Jurkat, Clone E6-1 (cell line): ENCODE measurements at regions not wholly inside any gene's neighbourhood (a gene's known extent, or its start where the extent isn't known, plus 50 kb on each side); places are given as distances from the start of the nearest gene placed in this dataset.

Experiments
- DNase-seq: peaks from one replicate; pipeline ENCODE4 v3.0.0-alpha.2; 2011; ENCODE audit warnings: low read depth, low spot score
- H3K4me3 ChIP-seq: 2 replicates; pipeline ENCODE4 v1.5.1; 2011; ENCODE audit warnings: mild to moderate bottlenecking, low read length, control low read depth, moderate library complexity

DNA sequence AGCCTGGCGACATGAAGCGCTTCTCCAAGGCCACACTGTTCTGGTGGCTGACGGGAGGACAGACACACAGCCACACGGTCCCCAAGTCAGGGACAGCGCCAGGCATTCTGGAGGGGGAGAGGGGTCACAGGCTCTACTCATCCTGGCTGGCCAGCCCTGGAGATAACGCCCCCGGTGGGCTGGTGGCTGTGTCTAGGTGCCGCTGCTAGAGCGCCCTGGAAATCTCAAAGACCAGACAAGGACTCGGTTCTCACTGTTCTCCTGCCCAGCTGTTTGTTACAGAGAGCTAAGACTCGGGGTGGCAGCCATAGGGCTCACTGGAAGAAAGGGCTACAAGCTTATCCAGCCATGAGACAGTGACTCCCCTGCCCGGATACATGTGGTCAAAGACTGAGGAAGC is 72.0 kb downstream of the KCNF1 start:
- no peak for DNase-seq
- H3K4me3 ChIP-seq = no peak overlapping the region

GRCh38 chr2:10984418-10985135 is 72.8 kb downstream of the KCNF1 start:
- no peak overlapping the region for H3K4me3 ChIP-seq
- no peak for DNase-seq

DNA sequence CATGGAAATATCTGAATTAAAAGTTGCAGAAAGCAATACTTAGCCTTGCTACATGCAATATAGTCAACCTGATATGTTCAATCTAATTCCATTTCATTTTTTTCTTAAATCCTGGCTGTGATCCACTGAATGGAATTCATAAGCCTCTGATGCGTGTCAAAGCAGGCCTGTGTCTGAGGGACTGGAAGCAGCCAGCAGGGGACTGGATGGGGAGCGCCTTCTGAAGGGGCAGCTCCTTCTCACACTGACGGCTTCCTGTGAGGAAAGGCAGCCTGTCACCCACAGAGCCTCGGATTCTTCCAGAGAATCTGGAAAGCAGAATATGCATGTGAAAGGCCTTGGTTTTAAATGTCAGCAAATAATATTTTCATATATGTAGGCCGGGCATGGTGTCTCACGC is 73.5 kb downstream of the KCNF1 start:
- DNase-seq = no peak
- H3K4me3 ChIP-seq = no peak overlapping the region

DNA sequence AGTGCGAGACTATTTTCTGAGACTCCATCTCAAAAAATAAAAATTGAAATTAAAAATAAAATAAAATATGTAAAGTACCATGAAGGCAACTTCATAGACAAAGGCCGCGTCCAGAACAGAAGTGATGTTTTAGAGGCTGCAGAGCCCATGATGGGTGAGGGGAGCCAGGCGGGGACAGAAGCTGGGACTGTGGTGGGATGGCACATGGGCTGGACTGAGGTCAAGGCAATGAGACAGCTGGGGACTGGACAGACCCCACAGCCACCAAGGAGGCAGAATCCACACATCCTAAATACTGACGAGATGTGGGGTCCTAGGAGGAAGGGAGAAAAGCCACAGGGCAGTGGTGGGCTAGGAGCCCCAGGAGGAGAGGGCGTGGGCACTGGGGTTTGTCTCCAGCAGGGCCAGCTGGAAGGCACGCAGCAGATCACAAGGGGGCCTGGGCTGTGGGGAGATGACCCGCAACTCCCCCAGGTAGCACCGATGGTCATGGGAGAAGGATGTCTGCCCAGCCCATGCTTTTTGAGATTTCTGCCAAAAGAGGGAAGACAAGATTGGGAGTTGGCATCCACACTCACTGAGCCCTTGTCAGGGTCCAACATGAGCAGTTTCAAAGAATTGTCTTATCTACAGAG is 74.3 kb downstream of the KCNF1 start:
- no peak overlapping the region for H3K4me3 ChIP-seq
- DNase-seq = no peak

- DNase-seq = no peak
- H3K4me3 ChIP-seq = no peak overlapping the region
Measured at GRCh38 chr2:10987439-10987838, 75.7 kb downstream of the KCNF1 start.

GRCh38 chr2:10987861-10988260 is 76.1 kb downstream of the KCNF1 start:
- H3K4me3 ChIP-seq = no peak overlapping the region
- no peak for DNase-seq

GRCh38 chr2:10989151-10989550 is 77.4 kb downstream of the KCNF1 start:
- H3K4me3 ChIP-seq = no peak overlapping the region
- no peak for DNase-seq

GRCh38 chr2:10989782-10990181 is 78.0 kb downstream of the KCNF1 start:
- H3K4me3 ChIP-seq = no peak overlapping the region
- DNase-seq = no peak

DNA sequence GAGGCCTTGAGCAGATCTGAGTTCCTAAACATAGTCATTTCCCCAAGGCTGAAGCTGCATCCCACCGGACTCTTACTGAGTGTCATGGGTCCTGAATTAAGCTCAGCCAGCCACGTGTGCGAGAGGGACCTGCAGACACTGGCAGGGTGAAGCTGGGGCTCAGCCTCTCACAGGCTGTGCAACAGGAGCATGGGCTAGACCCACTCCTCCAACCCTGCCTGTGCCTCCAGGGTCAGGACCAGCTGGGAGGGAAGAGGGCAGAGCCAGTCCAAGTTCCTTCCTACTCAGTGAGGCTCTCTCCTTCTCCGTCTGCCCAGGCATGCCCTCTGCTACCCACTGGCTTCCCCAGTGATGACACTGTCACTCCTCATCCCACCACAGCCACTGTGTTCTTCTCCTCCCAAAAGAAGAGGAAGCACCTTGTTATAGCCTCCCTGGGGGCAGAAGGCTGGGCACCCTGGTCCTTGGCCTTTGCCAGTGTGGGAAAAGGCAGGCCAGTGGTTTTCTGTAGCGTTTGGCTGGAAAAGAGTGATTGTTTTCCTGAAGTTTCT is 78.9 kb downstream of the KCNF1 start:
- DNase-seq = no peak
- H3K4me3 ChIP-seq = no peak overlapping the region

GRCh38 chr2:10992023-10992791 is 80.5 kb downstream of the KCNF1 start:
- DNase-seq = no peak
- no peak overlapping the region for H3K4me3 ChIP-seq

GRCh38 chr2:10993001-10993481 is 81.3 kb downstream of the KCNF1 start:
- DNase-seq = no peak

DNA sequence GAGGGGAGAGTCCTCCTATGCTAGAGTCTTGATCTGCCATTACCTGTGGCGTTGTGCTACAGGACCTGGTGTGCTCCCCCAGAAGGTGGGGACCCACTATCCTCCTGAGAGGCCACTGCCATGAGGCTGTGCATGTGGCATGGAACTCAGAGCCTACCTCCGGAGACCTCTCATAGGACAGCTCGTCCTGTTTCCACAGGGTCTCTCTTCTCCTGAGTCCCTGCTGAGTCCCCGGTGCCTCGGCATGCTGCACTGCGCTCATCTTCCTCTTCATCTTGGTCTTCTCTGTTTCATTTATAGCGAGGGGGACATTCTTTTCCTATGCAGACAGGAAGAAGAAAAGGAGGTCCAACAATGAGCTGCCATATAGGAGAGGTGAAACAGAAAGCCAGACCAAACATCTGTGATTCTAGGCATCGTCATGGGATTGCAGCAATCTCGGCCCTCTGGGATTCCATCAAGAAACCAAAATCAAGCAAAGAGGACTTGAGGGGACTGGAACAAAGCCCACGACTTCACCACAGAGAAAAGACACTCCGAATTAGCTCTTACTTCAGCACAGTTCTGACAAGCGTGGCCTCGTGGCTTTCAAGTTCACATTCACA is 83.7 kb downstream of the KCNF1 start:
- H3K4me3 ChIP-seq = no peak overlapping the region
- no peak for DNase-seq

More at GRCh38 chr2:10993001-10993481, 81.3 kb downstream of the KCNF1 start:
- H3K4me3 ChIP-seq = no peak overlapping the region

DNA sequence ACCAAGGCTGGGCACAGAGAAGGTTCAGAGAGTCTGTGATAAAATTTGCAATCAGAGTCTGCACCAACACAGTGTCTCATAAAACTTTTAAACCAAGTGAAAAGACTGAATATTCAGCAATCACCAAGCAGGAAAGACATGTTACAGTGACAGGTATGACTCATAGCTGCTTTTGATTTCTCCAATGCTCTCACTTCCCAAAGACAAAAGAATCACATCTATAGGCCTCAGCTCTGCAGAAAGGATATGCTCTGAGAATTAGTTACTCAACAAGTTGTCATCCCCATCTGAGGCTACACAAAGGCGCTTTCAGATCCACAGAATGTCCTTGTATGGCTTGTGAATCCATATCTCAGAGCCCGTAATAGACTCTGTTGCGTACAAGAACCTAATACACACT is 92.5 kb downstream of the KCNF1 start:
- DNase-seq = no peak
- H3K4me3 ChIP-seq = no peak overlapping the region

DNA sequence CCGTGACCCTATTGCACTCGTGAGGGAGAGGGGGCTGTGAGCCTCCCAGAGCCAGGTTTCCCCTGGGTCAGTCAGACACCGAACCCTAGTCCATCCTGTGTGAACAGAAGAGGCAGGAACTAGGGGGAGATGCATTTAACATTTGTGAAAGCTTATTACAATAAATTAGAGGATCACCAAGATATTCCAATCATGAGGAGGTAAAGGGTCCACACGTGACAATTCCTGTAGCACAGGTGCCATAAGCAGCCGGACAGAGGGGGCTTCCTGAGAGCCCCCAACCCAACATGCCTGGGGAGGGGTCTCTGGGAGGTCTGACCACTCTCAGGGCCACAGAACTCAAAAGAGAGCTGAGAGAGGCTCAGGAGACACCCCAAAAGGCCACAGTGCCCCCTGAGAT is 93.3 kb downstream of the KCNF1 start:
- H3K4me3 ChIP-seq = no peak overlapping the region
- no peak for DNase-seq

DNA sequence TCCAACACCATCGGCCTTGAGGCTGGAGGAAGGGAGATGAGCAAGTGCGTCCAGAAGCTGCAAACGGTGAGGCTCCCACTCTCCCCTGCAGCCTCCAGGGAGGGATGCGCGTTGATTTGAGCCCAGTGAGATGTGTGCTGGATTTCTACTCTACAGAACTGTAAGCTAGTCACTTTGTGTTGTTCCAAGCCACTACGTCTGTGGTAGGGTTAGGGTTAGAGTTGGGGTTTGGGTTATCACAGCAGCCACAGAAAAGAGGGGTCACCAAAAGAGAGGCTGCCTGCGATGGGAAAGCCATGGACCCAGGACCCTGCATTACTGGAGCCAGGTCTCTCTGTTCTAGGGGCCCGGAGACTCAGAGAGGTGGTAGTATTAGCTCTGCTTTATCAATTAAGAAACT is 94.5 kb downstream of the KCNF1 start:
- DNase-seq = no peak
- no peak overlapping the region for H3K4me3 ChIP-seq

DNA sequence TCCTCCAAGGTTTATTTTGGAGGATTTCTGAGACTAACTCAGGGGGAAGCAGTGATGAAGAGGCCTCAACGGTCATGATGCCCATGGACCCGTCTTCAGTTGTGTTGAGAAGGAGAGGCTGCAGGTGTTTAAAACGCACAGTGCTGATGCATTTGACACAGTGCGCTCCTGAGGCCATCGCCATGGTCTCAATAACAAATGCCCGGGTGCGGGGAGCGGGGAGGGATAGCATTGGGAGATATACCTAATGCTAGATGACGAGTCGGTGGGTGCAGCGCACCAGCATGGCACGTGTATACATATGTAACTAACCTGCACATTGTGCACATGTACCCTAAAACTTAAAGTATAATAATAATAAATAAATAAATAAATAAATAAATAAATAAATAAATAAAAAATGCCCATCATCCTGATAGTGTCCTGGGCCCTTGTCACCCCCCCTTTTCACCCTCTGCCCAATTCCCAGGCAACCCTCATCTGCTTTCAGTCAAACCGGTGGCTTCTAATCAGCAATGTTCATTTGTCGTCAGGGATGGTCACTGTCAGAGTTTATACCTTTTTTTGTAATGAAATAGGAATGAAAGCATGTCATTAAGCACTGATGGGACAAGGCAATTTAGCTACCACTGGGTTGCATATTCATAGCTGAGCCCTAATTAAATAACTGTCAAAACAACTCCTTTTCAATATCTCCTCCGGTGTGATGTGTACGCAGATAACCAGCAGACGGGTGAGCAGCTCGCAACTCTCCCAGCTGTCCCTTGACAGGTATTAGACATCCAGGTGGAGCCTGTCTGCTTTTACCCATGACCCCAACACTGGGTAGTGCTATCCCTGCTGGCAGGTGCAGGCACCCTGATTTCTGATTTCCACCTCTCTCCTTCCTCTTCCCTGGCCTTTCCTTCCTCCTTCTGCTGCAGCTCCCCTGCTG is 95.9 kb downstream of the KCNF1 start:
- no peak for DNase-seq
- no peak overlapping the region for H3K4me3 ChIP-seq

- H3K4me3 ChIP-seq = no peak overlapping the region
- DNase-seq = no peak
Measured at GRCh38 chr2:11008773-11009172, 97.0 kb downstream of the KCNF1 start.

DNA sequence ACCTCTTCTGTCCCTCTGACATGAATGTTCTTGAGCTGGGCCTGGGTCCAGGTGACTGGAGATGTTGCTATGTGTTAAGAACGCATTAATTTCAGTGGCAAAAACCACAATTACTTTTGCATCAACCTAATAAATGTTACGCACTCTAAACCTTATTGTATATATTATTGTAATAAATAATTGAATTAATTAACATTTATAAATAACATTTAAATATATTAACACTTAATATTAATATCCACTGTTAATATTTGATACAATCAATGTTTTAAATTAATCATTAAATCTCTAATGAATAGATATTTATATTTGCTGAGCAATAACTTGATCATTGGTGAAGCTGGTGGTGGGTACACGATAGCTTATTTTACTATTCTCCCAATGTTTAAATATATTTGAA is 97.4 kb downstream of the KCNF1 start:
- no peak for DNase-seq
- H3K4me3 ChIP-seq = no peak overlapping the region

DNA sequence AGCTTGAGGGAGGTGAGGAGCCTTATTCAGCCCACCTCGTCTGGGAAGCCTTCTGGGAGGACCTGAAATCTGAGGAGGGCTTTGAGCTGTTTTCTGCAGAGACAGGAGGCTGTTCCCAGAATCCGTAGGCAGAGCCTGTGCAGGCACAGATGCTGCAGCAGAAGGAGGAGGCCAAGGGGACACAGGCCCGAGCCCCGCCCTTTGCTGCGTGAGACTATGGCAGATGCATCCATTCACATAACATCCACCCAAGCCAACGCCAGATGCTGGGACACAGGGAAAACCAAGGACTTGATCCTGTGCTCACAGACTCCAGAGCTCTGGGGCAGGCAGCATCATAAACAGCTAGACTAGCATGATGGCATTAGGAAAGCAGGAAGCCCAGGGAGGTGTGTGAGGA is 98.2 kb downstream of the KCNF1 start:
- no peak overlapping the region for H3K4me3 ChIP-seq
- DNase-seq = no peak
